22Rv1 (cell line): ENCODE measurements at regions not wholly inside any gene's neighbourhood (a gene's known extent, or its start where the extent isn't known, plus 50 kb on each side); places are given as distances from the start of the nearest gene placed in this dataset.

Source experiments
- H3K27ac ChIP-seq: fragments of 450-650 bp; 2 replicates; pipeline ENCODE4 v1.5.1; 2017
- ZFX ChIP-seq: fragments of 450-650 bp; IDR thresholded peaks from 2 replicates; pipeline ENCODE4 v1.6.1; 2017; ENCODE audit warnings: antibody characterized with exemption, borderline replicate concordance
- TF ChIP-seq, protein P1 (sequence below): fragments of 450-650 bp; IDR thresholded peaks from 2 replicates; pipeline ENCODE4 v1.5.1; 2017; ENCODE audit warnings: mild to moderate bottlenecking

DNA sequence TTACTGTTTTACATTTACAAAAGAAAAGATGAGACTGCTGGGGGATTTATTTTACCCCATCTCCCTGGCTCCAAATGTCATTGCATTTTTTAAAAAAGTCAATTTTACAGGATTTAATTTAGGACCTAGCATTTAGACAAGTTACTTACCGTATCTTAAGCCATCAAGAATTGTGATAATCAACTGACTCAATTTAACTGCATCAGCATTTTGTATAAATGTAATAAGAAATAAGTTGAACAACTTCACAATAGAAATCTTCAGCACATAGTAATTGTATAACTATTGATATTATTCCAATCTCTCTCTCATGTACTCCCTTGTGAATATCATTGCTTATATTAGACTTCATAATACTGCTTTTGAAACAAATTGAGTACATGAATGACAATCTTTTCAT, 907.5 kb upstream of the SLC10A2 start:
- TF ChIP-seq, protein P1, sequence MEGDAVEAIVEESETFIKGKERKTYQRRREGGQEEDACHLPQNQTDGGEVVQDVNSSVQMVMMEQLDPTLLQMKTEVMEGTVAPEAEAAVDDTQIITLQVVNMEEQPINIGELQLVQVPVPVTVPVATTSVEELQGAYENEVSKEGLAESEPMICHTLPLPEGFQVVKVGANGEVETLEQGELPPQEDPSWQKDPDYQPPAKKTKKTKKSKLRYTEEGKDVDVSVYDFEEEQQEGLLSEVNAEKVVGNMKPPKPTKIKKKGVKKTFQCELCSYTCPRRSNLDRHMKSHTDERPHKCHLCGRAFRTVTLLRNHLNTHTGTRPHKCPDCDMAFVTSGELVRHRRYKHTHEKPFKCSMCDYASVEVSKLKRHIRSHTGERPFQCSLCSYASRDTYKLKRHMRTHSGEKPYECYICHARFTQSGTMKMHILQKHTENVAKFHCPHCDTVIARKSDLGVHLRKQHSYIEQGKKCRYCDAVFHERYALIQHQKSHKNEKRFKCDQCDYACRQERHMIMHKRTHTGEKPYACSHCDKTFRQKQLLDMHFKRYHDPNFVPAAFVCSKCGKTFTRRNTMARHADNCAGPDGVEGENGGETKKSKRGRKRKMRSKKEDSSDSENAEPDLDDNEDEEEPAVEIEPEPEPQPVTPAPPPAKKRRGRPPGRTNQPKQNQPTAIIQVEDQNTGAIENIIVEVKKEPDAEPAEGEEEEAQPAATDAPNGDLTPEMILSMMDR = no peak
- TF ChIP-seq ZFX = no peak
- H3K27ac ChIP-seq = no peak overlapping the region

DNA sequence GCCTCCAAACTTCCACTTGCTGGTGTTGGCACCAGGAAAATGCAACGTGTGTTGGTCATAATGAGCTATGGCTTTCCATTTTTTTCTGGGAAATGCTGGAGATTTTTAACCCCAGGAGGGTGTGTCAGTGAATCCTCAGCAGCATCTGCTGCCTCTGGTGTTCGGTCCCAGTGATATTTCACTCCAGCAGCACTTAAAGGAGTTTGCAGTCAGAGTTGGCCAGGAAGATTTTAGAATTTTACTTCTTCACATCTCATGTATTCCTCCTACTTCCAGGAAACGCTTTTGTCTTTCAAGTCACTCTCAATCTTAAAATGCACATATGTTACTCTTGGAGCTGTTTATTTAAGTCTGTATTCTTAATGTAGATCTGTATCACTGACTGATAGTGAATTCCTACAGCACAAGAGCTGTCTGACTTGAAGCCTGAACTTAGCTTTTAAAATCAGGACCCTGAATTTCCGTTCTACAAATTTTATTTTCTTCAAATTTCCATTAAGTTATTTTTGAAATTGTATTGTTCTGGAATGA, 903.4 kb upstream of the SLC10A2 start:
- no peak for TF ChIP-seq ZFX
- TF ChIP-seq, protein P1 = no peak

DNA sequence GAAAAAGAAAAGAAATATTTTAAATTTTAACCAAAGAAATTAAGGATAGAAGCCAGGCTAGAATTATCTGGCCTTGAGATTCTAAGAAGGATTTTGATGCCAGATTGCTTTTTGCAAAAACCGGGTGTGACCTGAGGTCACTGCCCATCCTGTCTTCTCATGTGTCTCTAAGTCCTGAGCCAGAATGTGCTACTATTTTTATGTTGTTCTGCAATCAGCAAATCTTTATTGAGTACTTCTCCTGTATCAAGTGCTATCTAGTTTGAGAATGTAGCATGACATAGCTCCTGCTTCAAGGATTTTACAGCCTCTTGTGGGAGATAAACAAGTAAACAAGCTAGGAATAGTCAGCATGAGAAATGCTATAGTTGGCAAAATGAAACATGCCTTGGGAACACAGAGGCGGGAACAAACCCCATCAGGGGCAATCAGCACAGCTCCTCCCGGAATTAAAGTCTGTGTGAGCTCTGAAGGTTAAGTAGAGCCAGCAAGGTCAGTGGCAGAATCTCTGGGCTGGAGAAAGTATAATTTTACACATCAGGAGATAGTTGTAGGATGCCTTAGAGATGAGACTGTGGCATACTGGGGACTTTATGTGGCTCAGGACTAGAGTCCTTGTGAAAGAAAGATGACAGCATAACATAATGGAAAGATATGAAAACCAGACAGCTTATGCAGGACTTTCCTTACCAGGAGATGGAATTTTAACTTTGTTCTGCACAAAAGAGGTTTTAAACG, 899.5 kb upstream of the SLC10A2 start:
- TF ChIP-seq ZFX = no peak
- TF ChIP-seq, protein P1 = no peak
- H3K27ac ChIP-seq = peak overlapping the region; percentile 27; the same call in 1 of the 2 replicates

More for the DNA sequence above, 903.4 kb upstream of the SLC10A2 start:
- no peak overlapping the region for H3K27ac ChIP-seq

DNA sequence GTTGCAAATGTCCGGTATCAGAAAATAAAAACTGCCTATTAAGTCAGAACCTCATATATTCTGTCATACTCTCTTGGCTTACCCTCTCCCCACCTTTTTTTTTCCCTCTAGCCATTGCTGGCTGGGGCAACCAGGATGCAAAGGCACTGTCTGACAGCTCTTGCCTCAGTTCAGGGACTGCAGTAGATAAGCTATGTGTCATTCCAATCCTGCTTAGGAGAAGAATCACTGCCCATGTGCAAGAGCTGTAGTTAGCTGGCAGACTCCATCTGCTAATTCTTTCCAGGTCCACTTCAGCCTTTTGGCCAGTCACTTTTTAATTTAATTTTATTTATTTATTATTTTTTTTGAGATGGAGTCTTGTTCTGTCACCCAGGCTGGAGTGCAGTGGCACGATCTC, 895.6 kb upstream of the SLC10A2 start:
- TF ChIP-seq, protein P1 = no peak
- TF ChIP-seq ZFX = no peak
- no peak overlapping the region for H3K27ac ChIP-seq

DNA sequence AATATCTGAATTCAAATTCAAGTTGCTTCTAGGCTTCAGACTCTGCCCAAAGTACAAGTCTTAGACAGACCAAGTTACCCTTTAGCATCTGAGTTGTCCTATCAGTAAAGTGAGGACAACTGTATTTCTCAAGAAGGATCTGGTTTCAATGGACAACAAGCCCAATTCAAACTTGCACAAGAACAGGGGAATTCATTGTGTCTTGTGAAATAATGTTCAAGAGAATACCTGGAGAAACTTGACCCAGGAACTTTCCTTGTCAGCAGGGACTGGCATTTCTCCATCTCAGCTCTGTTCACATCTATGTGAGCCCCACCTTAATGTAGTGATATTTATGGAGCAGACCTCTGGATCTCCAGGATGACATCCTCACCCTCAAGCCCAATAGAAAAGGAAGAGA, 894.9 kb upstream of the SLC10A2 start:
- H3K27ac ChIP-seq = no peak overlapping the region
- TF ChIP-seq, protein P1 = no peak
- TF ChIP-seq ZFX = no peak

DNA sequence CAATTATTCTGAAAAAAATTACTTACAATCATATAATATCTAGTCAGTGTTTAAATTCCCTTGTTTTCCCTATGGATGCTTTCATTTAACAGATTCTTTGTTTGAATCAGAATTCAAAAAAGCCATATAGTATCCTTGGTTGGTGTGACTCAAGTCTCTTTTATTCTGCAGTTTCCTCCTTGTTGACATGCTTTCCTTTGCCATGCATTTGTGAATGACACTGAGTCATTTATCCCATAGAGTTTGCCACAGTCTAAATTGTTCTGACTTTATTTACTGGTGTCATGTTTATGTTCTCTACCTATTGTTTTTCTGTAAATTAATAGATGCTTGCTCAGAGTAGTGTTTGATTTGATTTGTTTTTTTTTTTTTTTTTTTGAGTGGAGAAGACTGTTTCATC, 893.8 kb upstream of the SLC10A2 start:
- TF ChIP-seq, protein P1 = no peak
- TF ChIP-seq ZFX = no peak
- no peak overlapping the region for H3K27ac ChIP-seq

DNA sequence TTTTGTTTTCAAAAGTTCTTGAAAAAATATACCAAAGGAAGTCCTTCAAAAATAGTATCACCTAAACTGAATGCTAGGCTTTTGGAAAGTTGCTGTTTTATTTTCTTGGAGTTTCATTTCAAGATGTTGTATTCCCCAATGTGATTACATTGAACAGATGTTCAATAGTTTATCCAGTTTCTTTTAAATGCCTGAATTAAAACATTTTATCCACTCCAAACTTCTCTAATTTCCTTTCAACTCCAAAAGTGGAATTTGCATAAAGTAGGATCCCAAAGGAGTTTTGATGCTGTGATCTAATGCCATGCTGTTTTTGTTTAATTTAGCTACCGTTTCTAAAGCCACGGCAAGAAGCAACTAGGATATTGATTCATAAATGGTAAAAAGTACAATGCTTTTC, 892.5 kb upstream of the SLC10A2 start:
- no peak overlapping the region; the same call in 1 of the 2 replicates for H3K27ac ChIP-seq
- TF ChIP-seq, protein P1 = no peak
- TF ChIP-seq ZFX = no peak
